ENCODE measurements at regions not wholly inside any gene's neighbourhood (a gene's known extent, or its start where the extent isn't known, plus 50 kb on each side); places are given as distances from the start of the nearest gene placed in this dataset.

GRCh38 chr7:53422291-53422690, 386.9 kb downstream of the POM121L12 start:
- WGBS, 2 donors (ENCODE audit: low coverage in 1 of 2), result 67 to 86% methylated on average over 1 to 2 of the region's 5 CpGs
- no peak overlapping the region for H3K27ac ChIP-seq
- no peaks in the 10 kb centered on the region for H3K4me1 ChIP-seq
- TF ChIP-seq CTCF (IDR thresholded peaks at IDR 0.05) (no peak), POLR2AphosphoS5 (IDR thresholded peaks at IDR 0.05) (no peak), POLR2A (IDR thresholded peaks at IDR 0.05) (no peak), EP300 (IDR thresholded peaks at IDR 0.05) (no peak)
- no peak overlapping the region for H3K4me3 ChIP-seq
- ATAC-seq, result no peak
- H3K27me3 ChIP-seq, result no peaks in the 10 kb centered on the region
- no peaks in the 10 kb centered on the region for H3K9me3 ChIP-seq
- no peaks in the 10 kb centered on the region for H3K36me3 ChIP-seq

- Histone ChIP-seq H3K27me3 (no peaks in the 10 kb centered on the region), H3K27ac (no peak overlapping the region), H3K4me3 (no peak overlapping the region), H3K9me3 (no peaks in the 10 kb centered on the region), H3K4me1 (no peaks in the 10 kb centered on the region), H3K36me3 (no peaks in the 10 kb centered on the region)
- ATAC-seq, result no peak
- WGBS, 2 donors (ENCODE audit: low coverage in 1 of 2), result 70 to 87% methylated on average over 5 to 6 of the region's 6 CpGs
- TF ChIP-seq POLR2A (IDR thresholded peaks at IDR 0.05), result no peak
- TF ChIP-seq CTCF (IDR thresholded peaks at IDR 0.05), result no peak
- TF ChIP-seq EP300 (IDR thresholded peaks at IDR 0.05), result no peak
- TF ChIP-seq POLR2AphosphoS5 (IDR thresholded peaks at IDR 0.05), result no peak
Observed at GRCh38 chr7:53426145-53426750, 390.8 kb downstream of the POM121L12 start.

- no peak for ATAC-seq
- H3K4me1 ChIP-seq, result no peaks in the 10 kb centered on the region
- no peak overlapping the region for H3K4me3 ChIP-seq
- TF ChIP-seq POLR2AphosphoS5 (IDR thresholded peaks at IDR 0.05) (no peak), CTCF (IDR thresholded peaks at IDR 0.05) (no peak), EP300 (IDR thresholded peaks at IDR 0.05) (no peak), POLR2A (IDR thresholded peaks at IDR 0.05) (no peak)
- no peak overlapping the region for H3K27ac ChIP-seq
- no peaks in the 10 kb centered on the region for H3K27me3 ChIP-seq
- WGBS, 2 donors (ENCODE audit: low coverage in 1 of 2), result 77 to 87% methylated on average over 5 of the region's 5 CpGs
- no peaks in the 10 kb centered on the region for H3K9me3 ChIP-seq
- no peaks in the 10 kb centered on the region for H3K36me3 ChIP-seq
Observed at GRCh38 chr7:53428045-53428444, 392.6 kb downstream of the POM121L12 start.

GRCh38 chr7:53431901-53432300, 396.5 kb downstream of the POM121L12 start:
- no peaks in the 10 kb centered on the region for H3K9me3 ChIP-seq
- H3K4me3 ChIP-seq, result no peak overlapping the region
- H3K27ac ChIP-seq, result no peak overlapping the region
- H3K27me3 ChIP-seq, result no peaks in the 10 kb centered on the region
- 88 to 92% methylated on average over 4 of the region's 4 CpGs for WGBS, 2 donors (ENCODE audit: low coverage in 1 of 2)
- no peaks in the 10 kb centered on the region for H3K4me1 ChIP-seq
- ATAC-seq, result no peak
- no peak for TF ChIP-seq POLR2A (IDR thresholded peaks at IDR 0.05)
- no peak for TF ChIP-seq POLR2AphosphoS5 (IDR thresholded peaks at IDR 0.05)
- TF ChIP-seq CTCF (IDR thresholded peaks at IDR 0.05), result no peak
- no peaks in the 10 kb centered on the region for H3K36me3 ChIP-seq

GRCh38 chr7:53437336-53437735, 401.9 kb downstream of the POM121L12 start:
- ATAC-seq, result no peak
- H3K27ac ChIP-seq, result no peak overlapping the region
- no peak overlapping the region for H3K4me3 ChIP-seq
- no peaks in the 10 kb centered on the region for H3K9me3 ChIP-seq
- WGBS, 2 donors (ENCODE audit: low coverage in 1 of 2), result 79 to 86% methylated on average over 2 of the region's 4 CpGs
- no peaks in the 10 kb centered on the region for H3K36me3 ChIP-seq
- TF ChIP-seq POLR2A (IDR thresholded peaks at IDR 0.05), result no peak
- no peak for TF ChIP-seq EP300 (IDR thresholded peaks at IDR 0.05)
- no peak for TF ChIP-seq CTCF (IDR thresholded peaks at IDR 0.05)
- TF ChIP-seq POLR2AphosphoS5 (IDR thresholded peaks at IDR 0.05), result no peak
- no peaks in the 10 kb centered on the region for H3K4me1 ChIP-seq
- H3K27me3 ChIP-seq, result no peaks in the 10 kb centered on the region

Data from gastroesophageal sphincter (tissue), 4 donors.